ENCODE measurements at regions not wholly inside any gene's neighbourhood (a gene's known extent, or its start where the extent isn't known, plus 50 kb on each side); places are given as distances from the start of the nearest gene placed in this dataset.
"Not testable (repeated sequence)": the region's sequence is repeated elsewhere in the genome, so short reads cannot be mapped to it uniquely, and the experiment has no call there.

GRCh38 chr10:42533866-42534265 is 104.5 kb downstream of the ZNF33B start:
- not testable (repeated sequence) for DNase-seq; H3K4me3 ChIP-seq (ENCODE audit: low read length); H3K9ac ChIP-seq (ENCODE audit: low read length); H2BK15ac ChIP-seq (replicated peaks; ENCODE audit: low read depth); H3K4me1 ChIP-seq (ENCODE audit: control insufficient read depth, low read depth, low read length); H3K4me2 ChIP-seq (ENCODE audit: low read length); H4K5ac ChIP-seq (ENCODE audit: low read length); H3K4ac ChIP-seq (ENCODE audit: low read depth, low read length); H3K36me3 ChIP-seq (ENCODE audit: control insufficient read depth, insufficient read depth, low read length); H3K56ac ChIP-seq (ENCODE audit: low read length); H3K79me2 ChIP-seq (ENCODE audit: control insufficient read depth, insufficient read depth, low read length); H3K27me3 ChIP-seq (ENCODE audit: insufficient read depth, low read length, poor library complexity); H3K18ac ChIP-seq (ENCODE audit: low read length); H2AK5ac ChIP-seq (ENCODE audit: low read length); H2BK5ac ChIP-seq (ENCODE audit: low read length); H3K27ac ChIP-seq (ENCODE audit: low read depth, low read length); H3K23ac ChIP-seq (ENCODE audit: low read length); H2BK120ac ChIP-seq (ENCODE audit: low read depth, low read length); H4K8ac ChIP-seq (ENCODE audit: low read depth, low read length); H3K79me1 ChIP-seq (ENCODE audit: low read length)

GRCh38 chr10:42532996-42533395 is 105.4 kb downstream of the ZNF33B start:
- H3K23ac ChIP-seq (ENCODE audit: low read length): no peak overlapping the region
- DNase-seq: no peak
- H3K4me2 ChIP-seq (ENCODE audit: low read length): no peak overlapping the region
- H3K27me3 ChIP-seq (ENCODE audit: insufficient read depth, low read length, poor library complexity): no peaks in the 10 kb centered on the region
- no peak overlapping the region for H3K27ac ChIP-seq (ENCODE audit: low read depth, low read length)
- no peak overlapping the region for H2BK15ac ChIP-seq (replicated peaks; ENCODE audit: low read depth)
- no peak overlapping the region for H2BK120ac ChIP-seq (ENCODE audit: low read depth, low read length)
- H3K9ac ChIP-seq (ENCODE audit: low read length): no peak overlapping the region
- no peak overlapping the region for H3K18ac ChIP-seq (ENCODE audit: low read length)
- H4K5ac ChIP-seq (ENCODE audit: low read length): no peak overlapping the region
- H3K4ac ChIP-seq (ENCODE audit: low read depth, low read length): no peak overlapping the region
- no peak overlapping the region for H3K4me3 ChIP-seq (ENCODE audit: low read length)
- H2BK5ac ChIP-seq (ENCODE audit: low read length): no peak overlapping the region
- no peaks in the 10 kb centered on the region for H3K36me3 ChIP-seq (ENCODE audit: control insufficient read depth, insufficient read depth, low read length)
- no peaks in the 10 kb centered on the region for H3K79me1 ChIP-seq (ENCODE audit: low read length)
- H3K56ac ChIP-seq (ENCODE audit: low read length): no peak overlapping the region
- H3K79me2 ChIP-seq (ENCODE audit: control insufficient read depth, insufficient read depth, low read length): no peaks in the 10 kb centered on the region
- no peak overlapping the region for H4K8ac ChIP-seq (ENCODE audit: low read depth, low read length)
- H3K4me1 ChIP-seq (ENCODE audit: control insufficient read depth, low read depth, low read length): no peaks in the 10 kb centered on the region
- WGBS (ENCODE audit: extremely low coverage, insufficient coverage, low lambda C conversion rate): no CpG with 5 or more reads among the region's 1 CpG
- H2AK5ac ChIP-seq (ENCODE audit: low read length): no peak overlapping the region

- DNase-seq: no peak
- H3K18ac ChIP-seq (ENCODE audit: low read length): no peak overlapping the region
- H2BK15ac ChIP-seq (replicated peaks; ENCODE audit: low read depth): no peak overlapping the region
- no peak overlapping the region for H3K23ac ChIP-seq (ENCODE audit: low read length)
- H3K4me2 ChIP-seq (ENCODE audit: low read length): no peak overlapping the region
- H2AK5ac ChIP-seq (ENCODE audit: low read length): no peak overlapping the region
- no peaks in the 10 kb centered on the region for H3K79me1 ChIP-seq (ENCODE audit: low read length)
- H2BK120ac ChIP-seq (ENCODE audit: low read depth, low read length): no peak overlapping the region
- H3K4me3 ChIP-seq (ENCODE audit: low read length): no peak overlapping the region
- no peak overlapping the region for H3K4ac ChIP-seq (ENCODE audit: low read depth, low read length)
- no CpG with 5 or more reads among the region's 2 CpGs for WGBS (ENCODE audit: extremely low coverage, insufficient coverage, low lambda C conversion rate)
- no peak overlapping the region for H3K56ac ChIP-seq (ENCODE audit: low read length)
- no peak overlapping the region for H3K9ac ChIP-seq (ENCODE audit: low read length)
- no peak overlapping the region for H4K8ac ChIP-seq (ENCODE audit: low read depth, low read length)
- H3K36me3 ChIP-seq (ENCODE audit: control insufficient read depth, insufficient read depth, low read length): no peaks in the 10 kb centered on the region
- no peak overlapping the region for H3K27ac ChIP-seq (ENCODE audit: low read depth, low read length)
- no peaks in the 10 kb centered on the region for H3K4me1 ChIP-seq (ENCODE audit: control insufficient read depth, low read depth, low read length)
- no peaks in the 10 kb centered on the region for H3K27me3 ChIP-seq (ENCODE audit: insufficient read depth, low read length, poor library complexity)
- H4K5ac ChIP-seq (ENCODE audit: low read length): no peak overlapping the region
- no peak overlapping the region for H2BK5ac ChIP-seq (ENCODE audit: low read length)
- H3K79me2 ChIP-seq (ENCODE audit: control insufficient read depth, insufficient read depth, low read length): no peaks in the 10 kb centered on the region
Observed at GRCh38 chr10:42523098-42523497, 115.3 kb downstream of the ZNF33B start.

GRCh38 chr10:42519761-42520460 is 118.5 kb downstream of the ZNF33B start:
- Histone ChIP-seq H3K23ac (ENCODE audit: low read length) (no peak overlapping the region), H3K79me1 (ENCODE audit: low read length) (no peaks in the 10 kb centered on the region), H3K4me1 (ENCODE audit: control insufficient read depth, low read depth, low read length) (no peaks in the 10 kb centered on the region), H3K27me3 (ENCODE audit: insufficient read depth, low read length, poor library complexity) (no peaks in the 10 kb centered on the region), H2BK120ac (ENCODE audit: low read depth, low read length) (no peak overlapping the region), H4K5ac (ENCODE audit: low read length) (no peak overlapping the region), H4K8ac (ENCODE audit: low read depth, low read length) (no peak overlapping the region), H3K18ac (ENCODE audit: low read length) (no peak overlapping the region), H3K36me3 (ENCODE audit: control insufficient read depth, insufficient read depth, low read length) (no peaks in the 10 kb centered on the region), H3K79me2 (ENCODE audit: control insufficient read depth, insufficient read depth, low read length) (no peaks in the 10 kb centered on the region), H2AK5ac (ENCODE audit: low read length) (no peak overlapping the region), H3K9ac (ENCODE audit: low read length) (no peak overlapping the region), H2BK5ac (ENCODE audit: low read length) (no peak overlapping the region), H3K4ac (ENCODE audit: low read depth, low read length) (no peak overlapping the region), H3K56ac (ENCODE audit: low read length) (no peak overlapping the region), H3K27ac (ENCODE audit: low read depth, low read length) (no peak overlapping the region), H3K4me2 (ENCODE audit: low read length) (no peak overlapping the region), H3K4me3 (ENCODE audit: low read length) (no peak overlapping the region), H2BK15ac (replicated peaks; ENCODE audit: low read depth) (no peak overlapping the region)
- no CpG with 5 or more reads among the region's 5 CpGs for WGBS (ENCODE audit: extremely low coverage, insufficient coverage, low lambda C conversion rate)
- peak; percentile 18 for DNase-seq

GRCh38 chr10:42519079-42519478 is 119.3 kb downstream of the ZNF33B start:
- H3K4me3 ChIP-seq (ENCODE audit: low read length): no peak overlapping the region
- H2BK15ac ChIP-seq (replicated peaks; ENCODE audit: low read depth): no peak overlapping the region
- DNase-seq: no peak
- no peaks in the 10 kb centered on the region for H3K4me1 ChIP-seq (ENCODE audit: control insufficient read depth, low read depth, low read length)
- H3K18ac ChIP-seq (ENCODE audit: low read length): no peak overlapping the region
- H3K4ac ChIP-seq (ENCODE audit: low read depth, low read length): no peak overlapping the region
- no peak overlapping the region for H3K4me2 ChIP-seq (ENCODE audit: low read length)
- H3K27me3 ChIP-seq (ENCODE audit: insufficient read depth, low read length, poor library complexity): no peaks in the 10 kb centered on the region
- no peaks in the 10 kb centered on the region for H3K79me2 ChIP-seq (ENCODE audit: control insufficient read depth, insufficient read depth, low read length)
- no peaks in the 10 kb centered on the region for H3K36me3 ChIP-seq (ENCODE audit: control insufficient read depth, insufficient read depth, low read length)
- no peaks in the 10 kb centered on the region for H3K79me1 ChIP-seq (ENCODE audit: low read length)
- no peak overlapping the region for H3K23ac ChIP-seq (ENCODE audit: low read length)
- H2AK5ac ChIP-seq (ENCODE audit: low read length): no peak overlapping the region
- H3K56ac ChIP-seq (ENCODE audit: low read length): no peak overlapping the region
- H3K9ac ChIP-seq (ENCODE audit: low read length): no peak overlapping the region
- no peak overlapping the region for H4K5ac ChIP-seq (ENCODE audit: low read length)
- no peak overlapping the region for H2BK5ac ChIP-seq (ENCODE audit: low read length)
- H4K8ac ChIP-seq (ENCODE audit: low read depth, low read length): no peak overlapping the region
- H3K27ac ChIP-seq (ENCODE audit: low read depth, low read length): no peak overlapping the region
- no peak overlapping the region for H2BK120ac ChIP-seq (ENCODE audit: low read depth, low read length)
- no CpG with 5 or more reads among the region's 2 CpGs for WGBS (ENCODE audit: extremely low coverage, insufficient coverage, low lambda C conversion rate)

GRCh38 chr10:42513921-42514320 is 124.4 kb downstream of the ZNF33B start:
- H3K4me3 ChIP-seq (ENCODE audit: low read length): no peak overlapping the region
- H3K18ac ChIP-seq (ENCODE audit: low read length): no peak overlapping the region
- no peaks in the 10 kb centered on the region for H3K4me1 ChIP-seq (ENCODE audit: control insufficient read depth, low read depth, low read length)
- H3K27me3 ChIP-seq (ENCODE audit: insufficient read depth, low read length, poor library complexity): no peaks in the 10 kb centered on the region
- H3K4ac ChIP-seq (ENCODE audit: low read depth, low read length): no peak overlapping the region
- no peak overlapping the region for H2AK5ac ChIP-seq (ENCODE audit: low read length)
- H3K23ac ChIP-seq (ENCODE audit: low read length): no peak overlapping the region
- H3K4me2 ChIP-seq (ENCODE audit: low read length): no peak overlapping the region
- no peak overlapping the region for H2BK5ac ChIP-seq (ENCODE audit: low read length)
- H4K5ac ChIP-seq (ENCODE audit: low read length): no peak overlapping the region
- H2BK120ac ChIP-seq (ENCODE audit: low read depth, low read length): no peak overlapping the region
- DNase-seq: no peak
- no peak overlapping the region for H4K8ac ChIP-seq (ENCODE audit: low read depth, low read length)
- no peaks in the 10 kb centered on the region for H3K36me3 ChIP-seq (ENCODE audit: control insufficient read depth, insufficient read depth, low read length)
- no peak overlapping the region for H3K27ac ChIP-seq (ENCODE audit: low read depth, low read length)
- H3K79me1 ChIP-seq (ENCODE audit: low read length): no peaks in the 10 kb centered on the region
- no CpG with 5 or more reads among the region's 3 CpGs for WGBS (ENCODE audit: extremely low coverage, insufficient coverage, low lambda C conversion rate)
- no peak overlapping the region for H2BK15ac ChIP-seq (replicated peaks; ENCODE audit: low read depth)
- no peak overlapping the region for H3K56ac ChIP-seq (ENCODE audit: low read length)
- no peaks in the 10 kb centered on the region for H3K79me2 ChIP-seq (ENCODE audit: control insufficient read depth, insufficient read depth, low read length)
- no peak overlapping the region for H3K9ac ChIP-seq (ENCODE audit: low read length)
